HG02623 (cell line): ENCODE measurements at regions not wholly inside any gene's neighbourhood (a gene's known extent, or its start where the extent isn't known, plus 50 kb on each side); places are given as distances from the start of the nearest gene placed in this dataset.
"Not testable (repeated sequence)": the region's sequence is repeated elsewhere in the genome, so short reads cannot be mapped to it uniquely, and the experiment has no call there.

ENCODE experiments used
- ATAC-seq: cut with Tn5 transposase; IDR thresholded peaks from one replicate; pipeline ENCODE4 v1.9.1; 2021; ENCODE audit warnings: moderate library complexity; ENCODE audit not compliant: unreplicated experiment

DNA sequence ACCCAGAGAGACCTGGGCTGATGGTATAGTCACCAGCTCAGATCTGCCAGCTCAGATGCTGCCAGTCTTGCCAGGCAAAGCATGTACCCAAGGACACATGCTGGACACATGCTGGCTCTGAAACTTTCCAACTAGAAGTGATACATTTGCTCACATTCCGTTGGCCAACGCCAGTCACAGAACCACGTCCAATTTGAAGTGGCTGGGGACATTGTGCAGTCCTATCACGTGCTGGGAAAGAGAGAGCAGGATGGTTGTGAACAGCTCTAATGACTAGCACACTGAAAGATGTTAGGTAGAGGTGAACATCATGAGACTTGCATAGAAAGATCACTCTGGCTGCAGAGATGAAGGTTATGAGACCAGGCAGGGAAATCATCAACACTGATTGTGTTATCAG, 308.5 kb upstream of the ROPN1 start:
- ATAC-seq = no peak

DNA sequence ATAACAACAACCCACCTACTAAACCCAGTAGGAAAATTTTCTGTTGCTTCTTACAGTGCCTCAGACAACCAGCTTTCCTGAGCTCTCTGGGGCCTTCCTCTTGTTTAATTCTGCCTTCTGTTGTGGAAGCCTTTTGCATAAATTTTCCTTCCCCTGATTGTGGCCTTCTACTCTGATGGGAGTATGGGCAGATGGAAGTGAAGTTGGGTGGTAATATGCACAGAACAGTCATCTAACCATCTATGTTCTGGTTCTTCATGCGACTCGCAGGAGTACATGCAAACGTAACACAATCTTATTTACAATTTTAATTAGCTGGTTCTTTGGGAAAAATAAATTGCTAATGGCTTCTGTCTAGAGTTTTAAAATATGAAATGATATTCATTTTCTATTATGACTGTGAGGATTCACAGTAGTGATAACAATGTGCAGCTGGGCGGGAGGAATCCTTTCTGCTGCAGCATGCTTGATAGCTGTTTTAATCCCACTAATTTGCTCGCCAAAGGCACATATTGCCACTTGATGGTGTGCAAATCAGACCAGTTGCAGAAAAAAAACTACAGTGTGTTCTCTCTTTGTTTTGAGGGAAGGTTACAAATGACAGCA, 311.5 kb upstream of the ROPN1 start:
- no peak for ATAC-seq

DNA sequence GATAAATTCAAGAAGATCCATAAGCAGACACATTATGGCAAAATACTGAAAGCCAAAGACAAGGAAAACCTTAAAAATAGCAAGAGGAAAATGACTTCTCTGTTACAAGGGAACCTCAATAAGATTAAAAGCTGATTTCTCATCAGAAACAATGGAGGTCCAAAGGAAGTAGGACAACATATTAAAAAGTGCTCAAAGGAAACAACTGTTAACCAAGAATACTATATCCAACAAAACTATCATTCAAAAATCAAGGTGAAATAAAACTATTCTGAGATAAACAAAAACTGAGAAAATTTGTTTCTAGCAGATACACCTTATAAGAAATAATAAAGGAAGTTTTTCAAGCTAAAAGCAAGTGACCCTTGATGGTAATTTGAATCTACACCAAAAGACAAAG, 314.7 kb upstream of the ROPN1 start:
- ATAC-seq = no peak

DNA sequence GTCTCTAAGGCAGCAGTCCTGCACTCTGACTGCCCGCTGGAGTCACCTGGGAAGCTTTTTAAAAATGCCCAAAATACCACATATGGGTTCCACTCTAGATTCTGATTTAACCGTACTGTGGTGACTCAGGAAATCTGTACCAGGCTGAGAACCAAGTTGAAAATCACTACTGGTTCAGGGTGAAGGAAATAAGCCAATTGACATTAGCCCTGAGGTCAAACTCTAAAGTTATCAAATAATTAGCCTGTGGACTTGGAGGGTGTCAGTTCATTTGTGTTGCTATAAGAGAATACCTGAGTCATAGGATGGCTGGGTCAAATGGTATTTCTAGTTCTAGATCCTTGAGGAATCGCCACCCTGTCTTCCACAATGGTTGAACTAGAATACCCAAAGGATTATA, 321.7 kb upstream of the ROPN1 start:
- no peak for ATAC-seq

DNA sequence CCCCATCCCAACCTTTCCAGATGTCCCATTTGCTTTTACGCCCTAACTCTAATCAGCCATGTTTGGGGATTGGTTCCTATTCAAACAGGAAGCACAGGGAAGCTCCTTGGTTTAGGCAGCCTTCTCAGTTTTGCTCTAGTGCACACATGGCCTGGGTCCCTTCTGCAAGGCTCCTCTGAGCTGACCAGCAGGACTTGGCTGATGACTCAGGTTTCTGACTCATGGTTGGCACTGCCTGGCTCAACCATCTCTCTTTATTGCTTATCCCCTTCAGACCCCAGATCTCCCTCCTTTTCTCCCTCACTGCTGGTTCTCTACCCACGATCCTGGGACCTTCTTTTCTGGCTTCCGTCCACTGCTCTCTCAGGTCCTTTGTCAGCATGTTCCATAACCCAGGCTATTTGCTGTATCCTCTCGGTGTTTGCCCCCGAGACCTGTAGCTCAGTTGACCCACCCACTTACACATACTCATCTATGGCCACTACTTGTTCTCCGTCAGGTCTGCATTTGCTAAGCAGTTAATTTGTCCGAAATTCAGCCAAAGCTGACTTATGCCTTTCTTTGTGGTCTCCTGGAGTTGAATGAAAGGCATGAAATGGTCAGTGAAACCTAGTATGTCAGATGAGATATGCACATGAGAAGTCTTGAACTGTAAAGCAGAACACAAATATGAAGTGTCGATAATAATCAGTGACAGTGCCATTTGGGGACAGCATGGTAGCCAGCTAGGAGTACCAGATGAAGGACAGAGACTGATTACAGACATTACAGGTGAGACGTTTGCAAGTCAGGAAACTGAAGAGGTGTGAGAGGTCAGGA, 323.5 kb upstream of the ROPN1 start:
- ATAC-seq = no peak

DNA sequence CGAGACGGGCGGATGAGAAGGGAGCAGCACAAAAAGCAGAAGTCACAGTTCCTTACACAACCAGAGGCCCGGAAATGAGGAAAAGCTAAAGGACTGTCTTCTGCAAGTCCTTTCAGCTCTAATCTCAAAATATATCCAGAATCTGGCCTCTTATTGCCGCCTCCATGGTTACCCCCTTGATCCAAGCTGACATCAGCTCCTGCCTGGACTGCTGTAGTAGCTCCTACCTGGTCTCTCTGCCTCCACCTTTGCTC, 324.0 kb upstream of the ROPN1 start:
- no peak for ATAC-seq

DNA sequence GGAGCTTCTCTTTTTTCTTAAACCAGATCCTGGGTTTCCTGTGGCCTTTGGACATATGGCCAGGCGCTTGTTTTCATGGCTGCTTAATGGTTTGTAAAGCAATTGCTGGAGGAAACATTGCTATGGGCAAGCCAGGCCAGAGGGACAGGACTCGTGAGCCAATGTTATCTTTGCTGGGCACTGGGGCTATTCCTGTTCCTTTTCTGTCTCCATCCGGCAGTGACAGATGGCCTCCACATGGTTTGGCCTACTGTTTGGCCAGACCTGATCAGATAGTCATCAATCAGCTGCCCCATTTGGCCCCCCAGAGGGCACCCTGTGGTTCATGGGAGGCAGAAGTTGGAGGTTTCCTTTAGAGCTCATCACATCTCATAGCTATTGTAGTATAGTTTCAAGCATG, 326.1 kb upstream of the ROPN1 start:
- no peak for ATAC-seq

DNA sequence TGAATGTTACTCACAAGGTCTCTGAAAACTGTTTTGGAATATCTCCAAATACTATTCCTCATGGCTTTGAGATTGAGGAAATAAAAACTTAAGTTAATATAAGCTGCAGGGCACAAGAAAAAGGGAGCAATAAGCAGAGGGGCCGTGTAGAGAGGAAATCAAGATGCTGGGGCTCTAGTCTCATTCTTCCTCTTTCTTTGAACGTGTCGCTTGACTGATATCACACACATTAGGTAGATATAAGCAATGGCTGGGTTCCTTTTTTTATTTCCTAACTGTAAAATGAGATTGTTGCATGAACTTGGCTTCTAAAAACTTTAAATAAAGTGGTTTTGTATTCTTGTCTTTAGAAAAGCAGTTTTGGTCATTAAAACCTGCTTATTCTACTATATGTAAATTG, 326.7 kb upstream of the ROPN1 start:
- ATAC-seq = no peak

DNA sequence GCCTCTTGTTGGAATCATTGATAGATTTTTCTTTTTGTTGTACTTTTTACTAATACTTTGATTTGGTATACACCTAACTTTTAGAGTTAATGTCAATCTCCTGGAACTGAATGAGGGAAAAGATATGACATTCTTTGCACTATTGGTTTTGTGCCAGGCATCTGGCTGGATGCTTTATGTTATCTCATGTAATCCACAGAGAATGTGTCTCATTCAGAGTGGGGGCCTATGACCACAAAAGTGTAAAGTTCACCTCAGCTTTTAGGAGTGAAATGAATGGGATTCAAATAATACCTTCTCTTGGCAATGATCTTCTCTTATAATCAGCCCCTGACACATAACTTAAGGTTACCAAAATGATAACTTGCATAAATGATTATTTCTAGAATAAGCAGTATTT, 329.1 kb upstream of the ROPN1 start:
- ATAC-seq = no peak

DNA sequence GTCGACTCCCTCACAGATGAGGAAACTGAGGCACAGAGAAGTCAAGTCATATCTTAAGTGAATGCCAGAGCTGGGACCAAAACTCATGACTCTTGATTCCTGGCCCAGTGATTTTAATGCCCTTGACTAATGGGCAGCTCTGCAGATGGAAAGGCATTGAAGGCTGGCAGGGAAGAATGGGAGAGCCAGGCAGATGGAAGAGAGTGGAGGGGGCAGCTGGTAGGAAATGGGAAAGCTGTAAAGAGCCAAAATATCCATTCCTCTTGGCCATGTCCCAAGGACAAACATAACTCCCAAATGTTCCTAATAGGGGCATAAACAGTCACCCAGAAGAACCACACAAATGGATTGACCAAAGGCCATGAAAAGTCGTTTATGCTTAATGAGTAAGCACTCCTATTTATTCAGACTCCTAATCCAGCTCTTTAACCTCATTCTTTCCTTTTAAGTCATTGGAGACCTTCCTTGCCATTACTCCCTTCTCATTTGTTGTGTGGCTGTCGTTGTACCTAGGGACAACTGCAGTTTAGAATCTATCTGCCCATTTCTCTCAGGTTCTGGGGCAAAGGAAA, 330.5 kb upstream of the ROPN1 start:
- ATAC-seq = no peak

DNA sequence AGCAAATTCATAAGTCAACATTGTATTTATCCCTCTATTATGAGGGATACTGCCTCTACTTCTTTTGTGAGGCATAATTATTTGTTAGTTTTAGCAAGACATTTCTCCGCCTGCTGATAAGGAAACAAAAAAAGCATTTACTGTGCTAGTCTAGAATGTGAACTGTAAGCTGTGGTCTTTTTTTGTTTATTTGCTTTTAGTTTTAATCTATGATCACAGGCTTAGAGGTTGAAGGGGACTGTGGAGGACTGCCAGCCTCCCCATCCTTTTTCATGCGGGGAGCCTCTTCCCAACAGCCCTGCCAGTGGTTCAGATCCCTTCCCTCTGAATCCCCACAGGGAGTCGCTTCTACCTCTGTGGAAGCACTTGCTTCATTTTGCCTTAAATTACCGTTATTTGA, 331.0 kb upstream of the ROPN1 start:
- ATAC-seq = no peak

DNA sequence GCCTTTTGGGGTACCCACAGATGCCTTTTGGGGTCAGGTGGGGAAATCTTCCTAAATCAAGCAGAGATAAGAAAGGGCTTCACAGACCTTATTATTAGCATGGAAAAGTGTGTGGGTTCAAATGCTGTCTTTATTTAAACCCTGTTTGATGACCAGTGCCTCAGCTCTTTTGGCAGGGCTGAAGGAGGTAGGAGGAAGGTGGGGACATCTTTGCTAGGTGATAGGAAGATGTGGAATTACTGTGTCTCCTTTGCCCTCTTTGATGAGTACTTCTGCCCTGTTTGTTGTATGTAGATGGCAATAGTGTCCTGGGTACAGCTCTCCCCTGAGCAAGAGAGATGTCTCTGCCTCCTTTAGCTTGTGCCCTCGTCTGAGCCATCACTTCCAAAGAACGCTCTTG, 333.3 kb upstream of the ROPN1 start:
- no peak for ATAC-seq

DNA sequence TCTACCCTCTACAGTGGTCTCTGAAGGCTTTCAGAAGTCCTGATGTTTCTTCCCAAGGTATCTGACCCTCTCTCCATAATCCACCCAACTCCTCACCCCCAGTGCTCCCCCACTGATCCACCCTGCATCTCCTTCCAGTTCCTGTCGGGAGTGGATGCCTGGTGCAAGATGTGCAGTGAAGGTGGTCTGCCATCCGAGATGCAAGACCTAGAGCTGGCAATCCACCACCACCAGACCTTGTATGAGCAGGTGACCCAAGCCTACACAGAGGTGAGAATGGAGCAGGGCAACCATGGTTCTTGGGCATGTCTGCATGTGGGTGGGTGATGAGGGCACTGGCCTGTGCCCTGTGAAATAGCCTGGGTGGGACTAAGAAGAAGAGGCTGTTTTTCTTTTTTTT, 337.8 kb upstream of the ROPN1 start:
- ATAC-seq = no peak

DNA sequence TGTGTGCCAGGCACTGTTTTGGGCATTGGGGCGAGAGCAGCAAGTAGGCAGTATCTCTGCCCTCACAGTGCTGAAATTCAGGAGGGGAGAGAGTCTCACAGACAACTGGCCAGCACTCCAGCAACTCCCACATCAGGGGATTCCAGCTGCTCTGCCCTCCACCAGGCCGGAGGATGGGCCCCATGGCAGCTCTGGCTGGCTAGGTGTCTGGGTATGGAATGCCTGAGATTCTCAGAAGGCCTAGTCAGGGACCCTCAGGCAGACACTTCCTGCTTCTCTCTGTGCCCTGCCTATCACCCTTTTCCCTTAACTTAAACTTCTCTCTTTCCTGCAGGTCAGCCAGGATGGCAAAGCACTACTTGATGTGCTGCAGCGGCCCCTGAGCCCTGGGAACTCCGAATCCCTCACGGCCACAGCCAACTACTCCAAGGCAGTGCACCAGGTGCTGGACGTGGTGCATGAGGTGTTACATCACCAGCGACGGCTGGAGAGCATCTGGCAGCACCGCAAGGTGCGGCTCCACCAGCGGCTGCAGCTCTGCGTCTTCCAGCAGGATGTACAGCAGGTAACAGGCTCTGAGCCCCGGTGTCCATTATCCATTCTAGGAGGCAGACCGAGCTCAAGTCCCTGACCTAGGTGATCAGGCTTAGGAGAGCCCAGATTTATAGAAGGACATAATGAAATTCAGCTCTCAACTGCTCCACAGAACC, 342.2 kb upstream of the ROPN1 start:
- ATAC-seq = no peak

DNA sequence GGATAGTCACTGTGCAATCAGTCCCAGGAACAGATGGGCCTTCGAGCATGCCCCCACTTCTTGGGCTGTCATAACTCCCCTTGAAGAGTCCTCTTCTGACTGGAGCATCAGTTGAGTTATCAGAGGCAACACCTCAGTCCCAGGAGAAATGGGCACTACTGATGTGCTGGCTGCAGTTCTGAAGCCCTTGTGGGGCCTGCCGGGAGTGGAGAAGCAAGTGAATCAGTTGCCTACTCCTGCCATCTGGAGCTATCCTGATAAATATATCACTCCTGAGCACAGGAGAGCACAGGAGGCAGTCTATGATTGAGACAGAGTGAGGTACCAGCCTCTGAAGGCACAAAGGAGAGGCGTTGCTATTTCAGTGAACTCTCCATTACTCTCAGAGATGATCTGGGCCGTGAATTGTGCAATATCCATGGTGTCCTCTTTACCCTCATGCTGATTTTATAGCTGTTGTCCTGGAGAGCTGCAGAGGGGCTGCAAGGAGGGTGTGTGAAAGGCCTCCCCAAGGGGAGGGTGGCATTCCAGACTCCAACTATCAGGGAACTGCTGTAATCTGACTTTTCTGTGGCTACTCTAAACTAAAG, 344.2 kb upstream of the ROPN1 start:
- no peak for ATAC-seq

DNA sequence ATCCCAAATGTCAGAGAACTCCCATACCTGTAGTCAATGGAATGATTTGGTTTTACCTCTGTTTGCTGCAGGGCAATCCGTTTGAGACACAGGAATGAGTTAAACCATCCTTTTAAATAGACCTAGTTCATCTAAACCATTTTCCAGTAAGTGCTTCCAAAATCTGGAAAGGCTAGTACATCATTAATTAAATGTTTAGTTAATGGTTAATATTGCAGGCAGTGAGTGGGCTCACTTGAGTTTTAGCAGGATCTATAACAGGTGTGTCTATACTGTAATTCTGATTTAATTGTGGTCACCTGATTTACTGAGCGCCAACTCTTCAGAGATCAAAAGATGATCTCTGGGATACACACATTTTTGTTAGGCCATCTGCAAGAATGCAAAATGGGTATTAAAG, 353.9 kb upstream of the ROPN1 start:
- no peak for ATAC-seq

DNA sequence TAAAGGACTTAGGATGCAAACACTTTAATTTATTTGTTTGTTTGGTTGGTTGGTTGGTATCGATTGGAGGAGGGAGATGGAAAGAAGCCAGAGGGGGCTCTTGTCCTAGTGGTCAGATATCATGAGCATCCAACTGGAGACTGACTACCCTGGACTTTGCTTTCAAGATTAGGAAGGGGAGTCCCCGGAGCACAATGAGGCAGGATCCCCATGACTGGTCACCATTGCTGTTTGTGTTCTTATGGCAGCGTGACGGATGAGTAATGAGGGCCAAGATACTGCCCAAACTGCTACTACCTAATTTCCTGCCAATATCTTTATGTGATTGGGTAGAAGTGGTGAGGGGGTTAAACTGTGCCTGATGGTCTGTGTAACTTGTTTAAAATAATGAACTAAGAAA, 354.6 kb upstream of the ROPN1 start:
- no peak for ATAC-seq

DNA sequence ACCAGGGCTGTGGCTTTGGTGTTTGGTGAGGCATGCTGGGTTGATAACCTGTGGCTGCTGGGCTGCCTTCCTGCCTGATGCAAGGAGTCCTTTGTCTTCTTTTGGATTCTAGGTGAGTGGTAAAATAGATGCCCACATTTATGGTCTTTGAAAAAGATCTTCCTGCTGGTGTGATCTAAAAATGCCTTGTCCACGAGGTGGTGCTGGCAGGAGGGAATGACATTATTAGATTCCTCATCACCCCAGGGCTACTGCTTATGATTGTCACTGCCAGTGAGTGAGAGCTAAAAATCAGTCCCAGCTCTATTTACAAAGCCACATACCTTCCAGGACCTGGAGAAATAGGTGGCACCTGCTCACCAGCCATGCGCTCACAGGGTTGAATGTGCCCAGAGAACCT, 355.5 kb upstream of the ROPN1 start:
- no peak for ATAC-seq

DNA sequence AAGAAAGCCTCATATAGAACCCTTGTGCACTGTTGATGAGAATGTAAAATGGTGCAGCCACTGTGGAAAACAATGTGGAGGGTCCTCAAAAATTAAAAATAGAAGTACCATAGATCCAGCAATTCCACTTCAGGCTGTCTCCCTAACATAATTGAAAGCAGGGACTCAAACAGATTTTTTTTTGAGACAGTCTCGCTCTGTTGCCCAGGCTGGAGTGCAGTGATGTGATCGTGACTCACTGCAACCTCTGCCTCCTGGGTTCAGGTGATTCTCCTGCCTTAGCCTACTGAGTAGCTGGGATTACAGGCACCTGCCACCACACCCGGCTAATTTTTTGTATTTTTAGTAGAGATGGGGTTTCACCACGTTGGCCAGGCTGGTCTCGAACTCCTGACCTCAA, 356.6 kb upstream of the ROPN1 start:
- not testable (repeated sequence) for ATAC-seq

DNA sequence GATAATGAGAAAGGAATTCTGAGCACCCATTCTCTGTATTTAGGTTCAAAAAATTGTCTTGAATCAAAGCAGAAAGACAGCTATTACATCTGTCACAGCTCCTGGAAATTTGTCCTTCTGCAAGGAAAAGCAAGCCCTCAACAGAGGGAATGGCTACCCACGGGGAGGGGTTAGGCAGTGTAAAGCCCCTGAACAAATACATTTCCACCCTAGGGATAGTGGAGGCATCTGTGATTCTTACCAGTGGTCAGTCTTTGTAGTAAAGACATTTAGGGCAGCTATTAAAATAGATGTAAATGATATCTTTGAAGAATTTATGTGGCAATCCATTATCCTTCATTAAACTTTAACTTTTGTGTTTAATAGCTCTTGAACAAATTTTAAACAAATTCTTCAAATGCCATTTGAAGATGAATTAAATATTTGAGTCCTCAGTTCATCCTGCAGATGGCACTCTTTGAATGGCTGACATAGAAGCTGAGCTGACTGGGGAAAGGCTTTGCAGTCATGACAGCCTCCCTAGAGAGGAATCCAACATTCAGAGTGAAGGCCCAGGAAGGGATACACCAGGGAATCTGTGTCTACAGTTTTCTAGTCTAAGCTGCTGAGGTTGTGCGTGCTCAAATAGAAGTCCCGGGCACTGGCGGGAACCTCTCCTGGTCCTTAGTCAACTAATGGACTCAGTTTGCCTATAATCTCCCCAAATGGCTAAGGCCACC, 359.7 kb upstream of the ROPN1 start:
- no peak for ATAC-seq

DNA sequence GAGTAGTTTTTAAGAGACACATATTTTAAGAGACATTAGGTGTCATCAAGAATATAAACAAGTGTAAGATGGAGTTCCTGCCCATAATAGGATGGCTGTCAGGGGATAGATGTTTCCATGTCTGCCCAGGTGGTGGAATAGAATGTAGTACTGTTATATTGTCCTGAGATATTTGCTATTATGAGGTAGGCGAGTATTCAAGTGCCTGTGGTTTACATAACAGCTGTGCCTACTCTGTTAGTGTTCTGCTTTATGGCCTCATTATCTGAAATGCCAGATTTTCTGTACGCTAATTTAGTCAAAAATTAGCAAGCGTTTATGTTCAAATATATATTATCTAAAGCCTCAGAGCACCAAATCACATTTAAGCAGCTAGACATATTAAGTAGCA, 360.2 kb upstream of the ROPN1 start:
- no peak for ATAC-seq
